ENCODE measurements at regions not wholly inside any gene's neighbourhood (a gene's known extent, or its start where the extent isn't known, plus 50 kb on each side); places are given as distances from the start of the nearest gene placed in this dataset.
A peak's percentile ranks its signal among the peaks of the same experiment; 100 is the strongest.

DNA sequence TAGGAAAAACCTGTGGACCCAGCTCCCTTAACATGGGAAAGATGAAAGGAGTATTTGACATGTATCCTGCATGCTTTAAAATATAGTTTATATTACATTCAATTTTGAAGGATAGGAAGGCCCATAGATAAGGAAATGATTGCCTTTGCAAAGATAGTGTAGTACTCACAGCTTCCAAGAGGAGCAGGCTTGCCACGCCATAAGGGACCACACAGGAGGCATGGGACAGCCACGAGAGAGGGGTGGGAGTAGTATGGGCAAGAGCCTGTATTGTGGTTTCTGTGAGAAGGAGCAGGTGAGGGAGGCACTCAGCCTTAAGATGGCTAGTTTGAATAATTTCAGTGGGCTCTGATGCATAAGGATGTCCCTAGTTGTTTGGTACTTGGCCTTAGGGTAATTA is 740.3 kb downstream of the SATB2 start:
- DNase-seq (ENCODE audit: low read depth in 2 of 2) = no peak
- TF ChIP-seq, protein P1, sequence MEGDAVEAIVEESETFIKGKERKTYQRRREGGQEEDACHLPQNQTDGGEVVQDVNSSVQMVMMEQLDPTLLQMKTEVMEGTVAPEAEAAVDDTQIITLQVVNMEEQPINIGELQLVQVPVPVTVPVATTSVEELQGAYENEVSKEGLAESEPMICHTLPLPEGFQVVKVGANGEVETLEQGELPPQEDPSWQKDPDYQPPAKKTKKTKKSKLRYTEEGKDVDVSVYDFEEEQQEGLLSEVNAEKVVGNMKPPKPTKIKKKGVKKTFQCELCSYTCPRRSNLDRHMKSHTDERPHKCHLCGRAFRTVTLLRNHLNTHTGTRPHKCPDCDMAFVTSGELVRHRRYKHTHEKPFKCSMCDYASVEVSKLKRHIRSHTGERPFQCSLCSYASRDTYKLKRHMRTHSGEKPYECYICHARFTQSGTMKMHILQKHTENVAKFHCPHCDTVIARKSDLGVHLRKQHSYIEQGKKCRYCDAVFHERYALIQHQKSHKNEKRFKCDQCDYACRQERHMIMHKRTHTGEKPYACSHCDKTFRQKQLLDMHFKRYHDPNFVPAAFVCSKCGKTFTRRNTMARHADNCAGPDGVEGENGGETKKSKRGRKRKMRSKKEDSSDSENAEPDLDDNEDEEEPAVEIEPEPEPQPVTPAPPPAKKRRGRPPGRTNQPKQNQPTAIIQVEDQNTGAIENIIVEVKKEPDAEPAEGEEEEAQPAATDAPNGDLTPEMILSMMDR (IDR thresholded peaks at IDR 0.05; ENCODE audit: low read depth, low read length) = no peak

DNA sequence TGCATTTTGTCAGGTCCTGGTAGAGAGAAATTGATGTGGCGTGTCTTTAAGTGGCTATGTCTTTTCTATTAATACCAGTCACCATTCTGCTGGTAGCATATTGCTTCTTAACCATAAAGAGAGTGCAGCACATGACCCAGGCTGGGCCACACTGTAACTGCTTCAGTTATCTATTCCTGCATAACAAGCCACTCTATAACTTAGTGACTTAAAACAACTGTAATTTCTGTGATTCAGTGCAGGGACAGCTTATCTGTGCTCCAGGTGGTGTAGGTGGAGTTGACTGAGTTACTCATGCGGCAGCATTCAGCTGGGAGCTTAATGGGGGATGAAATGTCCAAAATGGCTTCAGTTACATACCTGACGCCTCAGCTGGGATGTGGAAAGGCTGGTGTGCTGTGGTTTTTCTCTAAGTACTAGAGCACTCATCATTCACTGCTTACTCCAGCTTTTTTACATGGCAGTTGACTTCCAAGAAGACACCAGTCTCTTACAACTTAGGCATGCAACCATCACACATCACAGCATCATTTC is 742.4 kb downstream of the SATB2 start:
- H3K4me3 ChIP-seq (replicated peaks in 1 of 2; ENCODE audit: low read depth in 2 of 2, low read length in 2 of 2) = no peak overlapping the region
- DNase-seq (ENCODE audit: low read depth in 2 of 2) = no peak
- TF ChIP-seq, protein P1 (IDR thresholded peaks at IDR 0.05; ENCODE audit: low read depth, low read length) = no peak

More for the DNA sequence above, 740.3 kb downstream of the SATB2 start:
- no peak overlapping the region for H3K4me3 ChIP-seq (replicated peaks in 1 of 2; ENCODE audit: low read depth in 2 of 2, low read length in 2 of 2)

- TF ChIP-seq, protein P1 (IDR thresholded peaks at IDR 0.05; ENCODE audit: low read depth, low read length) = no peak
- DNase-seq (ENCODE audit: low read depth in 2 of 2) = no peak
- H3K4me3 ChIP-seq (replicated peaks in 1 of 2; ENCODE audit: low read depth in 2 of 2, low read length in 2 of 2) = no peak overlapping the region
Measured at GRCh38 chr2:198712485-198712884, 745.3 kb downstream of the SATB2 start.

GRCh38 chr2:198711484-198711883 is 746.3 kb downstream of the SATB2 start:
- TF ChIP-seq, protein P1 (IDR thresholded peaks at IDR 0.05; ENCODE audit: low read depth, low read length) = no peak
- H3K4me3 ChIP-seq (replicated peaks in 1 of 2; ENCODE audit: low read depth in 2 of 2, low read length in 2 of 2) = no peak overlapping the region
- no peak for DNase-seq (ENCODE audit: low read depth in 2 of 2)

DNA sequence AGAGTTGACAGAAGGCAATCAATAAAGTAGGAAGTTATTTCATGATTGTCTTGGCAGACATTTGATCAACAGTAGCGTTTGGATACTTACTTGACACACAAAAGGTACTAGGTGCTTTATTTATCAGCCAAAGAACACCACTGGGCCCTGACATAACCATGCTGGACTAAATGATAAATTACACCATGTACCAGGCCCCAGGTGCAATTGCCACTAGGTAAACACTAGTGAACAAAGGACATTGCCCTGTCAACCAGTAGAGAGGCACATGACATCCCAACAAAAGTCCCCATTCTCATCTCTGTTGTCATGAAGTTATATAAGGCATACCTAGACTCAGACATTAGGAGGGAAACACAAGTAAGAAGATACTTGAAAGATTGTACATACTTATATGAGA is 747.2 kb downstream of the SATB2 start:
- no peak for DNase-seq (ENCODE audit: low read depth in 2 of 2)
- no peak overlapping the region for H3K4me3 ChIP-seq (replicated peaks in 1 of 2; ENCODE audit: low read depth in 2 of 2, low read length in 2 of 2)
- TF ChIP-seq, protein P1 (IDR thresholded peaks at IDR 0.05; ENCODE audit: low read depth, low read length) = no peak

- H3K4me3 ChIP-seq (replicated peaks in 1 of 2; ENCODE audit: low read depth in 2 of 2, low read length in 2 of 2) = no peak overlapping the region
- peak in 1 of 2 donors; percentile 13 for DNase-seq (ENCODE audit: low read depth in 2 of 2)
Measured at GRCh38 chr2:198706476-198707082, 751.2 kb downstream of the SATB2 start.

More at GRCh38 chr2:198706476-198707082, 751.2 kb downstream of the SATB2 start:
- TF ChIP-seq, protein P1 (IDR thresholded peaks at IDR 0.05; ENCODE audit: low read depth, low read length) = no peak
